ENCODE measurements at regions not wholly inside any gene's neighbourhood (a gene's known extent, or its start where the extent isn't known, plus 50 kb on each side); places are given as distances from the start of the nearest gene placed in this dataset.
A peak's percentile ranks its signal among the peaks of the same experiment; 100 is the strongest.

DNA sequence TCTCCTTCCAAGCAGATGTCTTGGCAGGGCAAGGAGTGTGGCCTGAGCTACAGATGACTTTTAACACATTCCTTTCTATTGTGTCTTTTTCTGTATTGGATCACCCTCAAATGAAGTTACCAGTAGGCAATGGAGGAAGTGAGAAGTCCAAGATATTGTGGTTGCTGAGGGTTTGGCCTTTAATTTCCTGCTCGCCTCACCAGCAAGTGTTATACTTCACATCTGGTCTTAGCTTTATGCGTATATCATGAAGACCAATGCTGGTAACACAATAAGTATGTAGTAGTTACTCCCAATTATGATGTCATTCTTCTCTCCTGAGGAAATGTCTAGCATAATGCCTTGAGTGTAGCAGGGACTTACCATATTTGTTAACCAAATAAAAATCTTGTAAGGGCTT is 179.9 kb downstream of the ZIC1 start:
- no peak for DNase-seq (ENCODE audit: low spot score)

DNA sequence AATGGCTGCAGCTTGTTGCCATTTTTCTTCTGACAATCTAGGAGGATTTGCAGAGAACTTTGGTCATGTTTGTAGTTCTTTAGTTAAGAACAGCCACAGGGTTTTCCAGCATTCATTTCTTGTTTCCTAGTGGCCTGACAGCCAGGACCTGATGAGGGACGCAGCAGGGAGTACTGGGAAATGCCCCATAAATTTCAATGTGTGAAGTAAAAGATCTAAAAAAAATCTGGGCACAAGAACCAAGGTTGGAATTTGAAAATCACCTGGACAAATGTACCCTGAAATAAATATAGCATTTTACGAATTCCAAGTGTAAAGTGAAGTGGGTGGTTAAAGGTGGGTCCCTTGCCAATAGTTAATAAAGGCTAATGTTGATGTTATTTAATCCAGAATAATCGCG is 195.0 kb downstream of the ZIC1 start:
- DNase-seq (ENCODE audit: low spot score): no peak

DNA sequence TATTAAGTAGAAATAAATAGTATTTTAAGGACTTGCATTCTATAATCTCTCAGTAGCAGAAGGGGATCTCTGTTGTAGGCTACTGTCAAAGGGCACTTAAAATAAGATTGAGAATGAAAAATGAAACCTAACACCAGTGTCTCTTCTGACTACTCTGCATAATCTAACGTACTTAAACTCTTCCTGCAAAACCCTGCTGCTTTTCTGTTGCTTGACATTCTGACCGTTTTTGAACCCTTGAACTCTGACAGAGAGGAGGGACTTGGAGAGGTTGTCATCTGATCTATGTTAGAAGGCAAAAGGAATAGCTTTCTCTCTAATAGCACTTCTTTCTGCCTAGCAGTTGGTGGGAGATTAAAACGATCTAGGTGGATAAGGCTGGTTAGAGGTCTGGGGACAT is 204.6 kb downstream of the ZIC1 start:
- DNase-seq (ENCODE audit: low spot score): no peak

DNA sequence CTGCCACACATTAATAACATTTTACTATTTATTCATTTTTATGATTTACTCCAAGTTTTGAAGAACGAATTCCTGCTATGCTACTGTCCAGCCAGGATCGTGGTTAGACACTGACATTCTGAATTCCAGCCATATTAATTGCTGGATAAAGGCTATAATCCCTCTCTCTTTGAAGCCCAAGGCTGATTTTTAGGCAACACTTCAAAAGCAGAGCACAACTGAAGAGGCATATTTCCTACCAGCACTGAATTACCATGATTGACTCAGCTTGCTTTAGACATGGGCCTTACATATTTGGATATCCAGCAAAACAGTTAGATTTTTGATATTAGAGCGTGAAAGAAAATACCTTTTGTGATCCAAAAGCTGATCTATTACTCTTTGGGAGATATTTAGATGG is 205.0 kb downstream of the ZIC1 start:
- DNase-seq (ENCODE audit: low spot score): no peak

DNA sequence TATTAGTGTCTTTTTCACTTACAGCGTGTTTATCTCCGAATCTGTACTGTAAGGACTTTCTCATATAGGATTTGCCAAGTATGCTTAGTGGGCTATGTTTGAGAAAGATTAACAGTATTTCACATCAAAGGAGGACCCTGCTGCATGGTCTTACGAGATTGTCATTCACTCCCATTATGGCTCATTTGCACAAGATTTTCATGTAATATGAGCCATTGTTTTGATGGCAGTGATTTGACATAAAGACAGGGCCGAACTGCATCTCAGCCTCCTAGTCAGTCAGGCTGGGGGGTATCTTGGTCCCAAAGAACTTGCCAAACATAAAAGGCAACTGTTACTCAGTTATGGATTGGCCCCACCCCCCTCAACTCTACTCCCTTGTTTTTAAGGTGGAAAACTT is 205.9 kb downstream of the ZIC1 start:
- no peak for DNase-seq (ENCODE audit: low spot score)

DNA sequence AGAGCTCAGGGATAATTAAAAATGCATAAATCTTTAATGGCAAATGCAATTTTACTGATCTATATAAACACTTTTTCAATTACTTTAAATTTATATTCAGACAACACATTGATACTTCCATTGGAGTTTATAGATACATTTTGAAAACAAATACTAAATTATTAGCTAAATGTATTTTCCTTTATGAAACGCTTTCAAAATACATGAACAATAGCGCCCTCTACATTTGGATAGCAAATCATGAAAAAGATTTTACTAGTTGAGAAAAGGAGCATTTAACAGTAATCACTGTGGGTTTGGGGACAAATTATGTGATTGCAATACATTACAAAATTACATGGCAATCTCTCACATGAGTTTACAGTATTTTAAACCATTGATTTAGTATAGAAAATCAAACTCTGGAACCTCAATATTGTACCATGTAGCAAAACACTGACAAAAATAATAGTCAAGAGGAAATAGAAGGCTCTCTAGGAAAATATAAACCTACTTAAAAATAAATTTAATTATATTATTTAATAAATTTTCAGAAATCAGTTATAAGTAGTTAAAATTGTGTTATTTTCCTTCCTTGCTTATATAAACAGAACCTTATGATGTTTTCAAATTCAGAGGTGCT is 207.9 kb downstream of the ZIC1 start:
- DNase-seq (ENCODE audit: low spot score): peak; percentile 23

DNA sequence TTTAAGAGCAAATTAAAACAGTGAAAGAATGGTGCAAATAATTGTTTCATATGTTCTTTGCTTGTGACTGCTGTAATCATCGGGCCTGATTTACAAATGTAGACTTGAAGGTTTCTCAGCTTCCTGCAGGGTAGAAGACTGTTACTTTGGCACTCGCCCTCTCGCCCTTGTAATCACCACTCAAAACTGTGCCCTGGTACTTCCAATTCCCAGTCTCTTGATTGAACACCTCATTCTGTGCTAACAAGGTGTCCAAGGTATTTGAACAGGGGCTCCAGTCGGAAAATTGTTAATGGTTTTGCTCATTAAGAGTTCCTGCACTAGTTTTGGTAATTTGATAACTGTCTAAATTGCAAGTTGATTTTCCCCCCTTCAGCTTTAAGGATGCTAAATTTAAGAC is 209.5 kb downstream of the ZIC1 start:
- DNase-seq (ENCODE audit: low spot score): no peak

DNA sequence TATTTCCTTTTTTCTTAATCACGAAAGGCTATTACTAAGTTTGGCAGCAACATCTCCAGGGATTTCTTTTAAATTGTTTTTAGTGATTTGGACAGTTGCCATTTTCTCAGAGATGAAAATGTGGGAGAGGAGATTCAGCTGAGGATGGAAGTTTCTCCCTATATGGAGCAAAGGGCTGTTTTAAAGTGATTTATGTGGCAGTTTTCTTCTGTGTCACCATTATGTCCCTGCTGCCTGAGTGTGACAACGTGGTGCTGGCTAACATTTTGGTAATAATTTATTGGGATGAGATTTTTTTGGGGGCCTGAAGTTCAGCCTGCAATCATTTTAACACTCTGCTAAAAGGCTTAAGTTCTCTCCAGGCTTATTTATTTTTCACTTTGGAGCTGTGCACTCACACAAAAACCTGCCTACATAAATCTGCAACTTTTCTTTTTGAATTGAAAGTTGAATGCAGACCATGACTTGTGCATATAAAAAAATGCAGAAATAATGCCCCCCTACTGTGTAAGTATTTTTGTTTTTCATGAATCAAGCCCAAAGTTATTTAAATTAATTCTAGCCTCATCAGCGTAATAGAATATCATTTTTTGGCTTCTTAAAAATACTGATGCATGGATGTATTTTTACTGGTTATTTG is 210.9 kb downstream of the ZIC1 start:
- DNase-seq (ENCODE audit: low spot score): no peak

DNA sequence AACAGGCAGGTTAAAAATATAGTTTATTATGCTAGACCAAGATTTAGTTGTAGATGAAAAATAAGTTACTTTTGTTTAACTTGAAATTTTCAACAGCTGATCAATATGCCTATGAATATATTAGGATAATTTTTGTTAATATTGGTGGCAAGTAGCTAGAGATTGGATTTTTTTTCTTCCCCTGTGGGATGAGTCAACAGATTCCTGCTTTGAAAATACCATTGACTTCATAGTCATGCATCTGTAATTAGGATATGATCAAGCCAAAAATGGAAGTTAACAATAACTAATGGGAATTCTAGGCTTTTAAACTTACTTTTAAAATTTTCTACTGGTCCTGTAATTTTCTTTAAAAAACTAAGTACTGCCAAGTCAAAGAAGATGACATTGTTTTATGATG is 211.7 kb downstream of the ZIC1 start:
- DNase-seq (ENCODE audit: low spot score): no peak

DNA sequence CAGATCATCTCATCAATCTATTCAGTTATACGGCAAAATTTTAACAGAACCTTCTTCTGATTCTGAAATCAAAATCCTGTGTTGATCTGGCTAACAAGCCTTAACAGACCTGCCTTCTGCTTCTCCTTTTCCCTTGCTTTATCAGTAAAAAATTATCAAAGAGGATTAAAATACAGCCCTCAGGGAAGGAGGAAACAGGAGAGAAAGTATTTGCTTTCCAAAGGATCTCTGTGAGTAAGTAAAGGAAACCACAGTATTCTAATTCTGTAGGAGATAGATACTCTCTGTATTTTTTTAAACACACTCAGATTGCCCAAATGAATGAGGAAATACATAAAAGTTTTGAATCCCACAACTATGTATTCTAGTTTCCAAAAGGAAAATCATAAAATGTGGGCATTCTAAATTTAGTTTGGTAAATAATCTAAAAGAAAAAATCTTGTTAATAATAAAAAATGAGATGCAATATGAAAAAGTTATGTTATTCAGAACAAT is 221.8 kb downstream of the ZIC1 start:
- DNase-seq (ENCODE audit: low spot score): no peak

DNA sequence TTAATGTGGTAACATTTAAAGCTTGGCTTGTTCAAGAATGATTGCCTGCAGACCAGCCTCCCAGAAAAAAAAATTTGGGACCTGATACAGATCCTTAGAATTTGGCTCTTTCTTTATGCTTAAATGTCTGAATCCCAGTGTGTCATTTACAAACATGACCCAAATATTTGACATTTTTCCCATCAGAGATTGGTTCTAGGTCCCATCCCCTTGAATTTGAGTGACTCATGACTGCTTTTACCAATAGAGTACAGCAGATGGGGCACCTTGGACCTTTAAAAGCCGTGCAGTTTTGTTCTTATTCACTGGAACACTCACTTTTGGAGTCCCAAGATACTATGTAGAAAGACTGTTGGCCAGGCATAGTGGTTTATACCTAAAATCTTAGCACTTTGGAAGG is 231.6 kb downstream of the ZIC1 start:
- DNase-seq (ENCODE audit: low spot score): no peak

DNA sequence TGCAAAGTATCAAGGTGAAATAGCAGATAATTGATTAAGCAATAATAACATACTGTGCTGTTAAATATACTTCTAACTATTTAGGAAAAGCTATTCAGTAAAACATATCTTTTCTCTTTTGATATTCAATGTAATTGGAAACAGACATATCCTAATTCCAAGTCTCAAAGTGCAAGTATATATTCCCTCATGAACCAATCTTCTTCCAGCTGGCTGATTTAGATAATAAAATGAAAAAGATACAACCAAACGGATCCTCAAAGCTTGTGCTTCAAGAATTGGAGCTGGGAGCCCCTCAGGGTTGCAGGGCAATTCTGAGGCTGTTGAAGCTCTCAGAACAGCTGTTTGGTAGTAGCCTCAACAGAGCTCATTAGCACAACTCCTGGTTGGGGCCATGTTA is 236.6 kb downstream of the ZIC1 start:
- DNase-seq (ENCODE audit: low spot score): no peak

DNA sequence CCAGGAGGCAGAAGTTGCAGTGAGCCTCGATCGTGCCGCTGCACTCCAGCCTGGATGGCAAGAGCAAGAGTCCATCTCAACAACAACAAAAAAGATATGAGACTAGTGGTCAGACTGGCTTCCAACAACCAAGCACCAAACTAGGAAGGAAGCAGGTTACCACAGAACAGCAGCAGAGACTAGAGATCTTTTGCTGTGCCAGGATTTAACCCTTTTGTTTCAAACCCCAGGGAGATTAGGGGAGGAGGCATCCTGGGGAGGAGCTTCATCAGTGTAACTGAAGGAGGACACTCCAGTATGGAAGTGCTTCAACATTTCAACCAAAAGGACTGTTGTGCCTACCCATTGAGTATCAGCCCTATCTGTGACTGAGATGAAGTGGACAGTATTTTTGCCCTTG is 240.3 kb downstream of the ZIC1 start:
- DNase-seq (ENCODE audit: low spot score): no peak

DNA sequence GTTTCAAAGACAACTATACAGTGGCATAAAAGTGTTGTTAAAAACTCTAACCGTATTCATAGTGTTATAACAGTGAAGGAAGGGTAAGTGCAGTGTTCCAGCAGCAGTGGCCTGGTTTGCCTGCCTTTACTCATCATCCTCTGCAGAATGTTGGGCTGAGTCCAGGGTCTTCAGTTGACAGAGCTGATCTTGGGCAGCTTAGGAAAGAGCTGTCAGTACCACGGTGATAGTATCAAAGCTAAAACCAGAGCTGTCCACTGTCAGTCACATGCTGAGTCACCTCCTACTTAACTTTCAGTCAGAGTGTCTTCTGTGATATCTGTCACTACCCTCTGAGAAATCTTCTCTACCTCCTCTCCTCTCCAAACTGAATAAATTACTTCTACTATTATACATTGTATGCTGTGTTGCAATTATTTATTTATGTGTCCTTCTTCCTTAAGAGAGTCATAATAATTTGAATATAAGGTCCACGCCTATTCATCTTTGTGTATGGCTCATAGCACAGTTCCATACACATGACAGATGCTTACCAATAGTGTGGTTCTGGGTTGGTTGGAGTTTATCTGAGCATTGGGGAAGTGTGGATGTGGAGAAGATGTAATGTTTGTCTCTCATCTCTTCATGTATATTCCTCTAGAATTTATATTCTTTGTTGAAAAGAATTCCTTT is 242.1 kb downstream of the ZIC1 start:
- peak; percentile 8 for DNase-seq (ENCODE audit: low spot score)

DNA sequence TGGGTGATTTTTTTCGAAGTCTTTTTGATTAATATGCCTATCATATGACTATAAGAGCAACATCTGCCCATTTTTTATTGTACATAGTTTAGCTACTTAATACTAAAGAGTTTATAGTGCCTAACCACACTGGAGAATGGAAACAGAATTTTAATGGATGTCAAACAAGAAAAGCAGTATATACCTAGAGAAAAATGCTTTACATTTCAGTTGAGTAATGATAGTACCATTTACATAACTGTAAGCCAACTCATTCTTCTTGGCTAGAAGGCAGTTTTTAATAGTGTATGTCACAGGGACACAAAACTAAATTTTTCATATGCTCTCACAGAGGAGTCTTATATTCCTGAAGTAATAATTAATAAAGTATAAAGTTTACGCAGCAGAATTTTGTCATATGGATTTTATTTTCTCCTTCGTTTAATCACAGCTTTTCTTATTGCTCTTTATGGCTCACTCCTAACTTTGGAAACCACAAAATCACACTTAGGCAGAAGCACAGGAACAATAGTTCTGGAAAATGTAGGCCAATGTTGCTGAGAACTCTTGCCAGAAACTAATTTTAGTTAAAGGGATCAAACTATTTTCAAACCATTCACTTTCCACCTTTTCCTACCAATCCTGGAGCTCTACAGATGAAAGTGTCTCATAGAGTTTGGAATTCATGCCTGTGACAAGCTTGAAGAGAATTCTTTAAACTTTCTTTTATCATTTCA is 243.6 kb downstream of the ZIC1 start:
- no peak for DNase-seq (ENCODE audit: low spot score)

DNA sequence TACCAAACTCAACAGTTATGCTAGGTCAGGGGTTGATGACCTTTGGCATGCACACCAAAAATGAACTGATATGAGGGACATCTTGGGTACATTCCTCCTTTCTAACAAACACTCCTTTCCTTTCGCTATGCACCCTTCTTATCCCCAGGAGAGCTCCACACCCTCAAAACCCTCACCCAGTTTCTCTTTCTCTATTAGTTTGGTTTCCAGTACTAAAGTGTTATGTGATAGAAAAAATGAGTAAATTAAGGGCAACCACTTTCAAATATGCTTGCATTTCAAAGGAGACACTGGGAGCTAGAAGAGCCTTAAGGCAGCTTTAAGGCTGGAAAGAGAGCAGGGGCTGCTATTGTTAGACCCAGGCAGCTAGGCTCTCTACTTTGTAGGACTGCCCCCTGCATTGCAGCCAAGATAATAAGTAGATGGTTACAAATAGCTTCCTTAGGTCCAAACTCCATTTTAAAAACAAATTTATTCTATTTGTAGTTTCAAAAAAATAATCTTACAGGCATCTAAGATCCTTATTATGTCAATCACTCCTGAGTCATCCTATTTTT is 244.3 kb downstream of the ZIC1 start:
- DNase-seq (ENCODE audit: low spot score): no peak

DNA sequence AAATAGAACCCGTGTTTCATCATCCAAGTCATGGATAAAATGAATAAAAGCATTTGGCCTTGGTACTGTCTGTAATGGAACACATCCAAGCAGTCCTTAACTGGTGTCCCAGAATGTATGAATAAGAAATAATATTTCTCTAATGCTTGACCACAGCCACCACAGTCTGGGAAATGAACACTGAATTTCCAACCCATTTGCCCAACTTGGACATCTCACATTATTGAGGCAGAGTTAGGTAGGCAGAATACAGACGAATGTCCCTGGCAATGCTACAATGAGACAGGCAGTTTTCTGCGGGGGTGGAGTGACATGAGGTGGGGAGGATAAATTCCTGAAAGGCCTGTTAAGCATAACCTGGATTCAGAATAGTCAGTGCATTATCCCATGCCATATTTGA is 245.7 kb downstream of the ZIC1 start:
- no peak for DNase-seq (ENCODE audit: low spot score)

DNA sequence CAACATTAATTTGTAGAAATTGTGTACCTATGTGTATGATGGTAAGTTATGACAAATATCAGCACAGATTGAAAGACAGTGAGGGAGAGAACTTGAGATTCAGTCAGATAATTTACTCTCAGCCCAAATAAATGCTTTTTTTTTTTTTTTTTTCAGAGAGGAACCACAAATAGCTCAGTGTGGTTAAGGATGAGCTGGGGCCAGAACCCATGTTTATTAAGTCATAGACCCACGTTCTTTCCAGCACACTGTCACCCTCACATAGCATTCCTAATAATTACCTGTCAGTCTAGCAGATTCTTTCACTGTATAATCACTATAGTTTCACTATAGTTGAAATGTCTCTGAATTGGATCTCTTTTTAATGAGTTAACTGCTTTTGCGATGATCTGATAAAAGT is 246.1 kb downstream of the ZIC1 start:
- no peak for DNase-seq (ENCODE audit: low spot score)

DNA sequence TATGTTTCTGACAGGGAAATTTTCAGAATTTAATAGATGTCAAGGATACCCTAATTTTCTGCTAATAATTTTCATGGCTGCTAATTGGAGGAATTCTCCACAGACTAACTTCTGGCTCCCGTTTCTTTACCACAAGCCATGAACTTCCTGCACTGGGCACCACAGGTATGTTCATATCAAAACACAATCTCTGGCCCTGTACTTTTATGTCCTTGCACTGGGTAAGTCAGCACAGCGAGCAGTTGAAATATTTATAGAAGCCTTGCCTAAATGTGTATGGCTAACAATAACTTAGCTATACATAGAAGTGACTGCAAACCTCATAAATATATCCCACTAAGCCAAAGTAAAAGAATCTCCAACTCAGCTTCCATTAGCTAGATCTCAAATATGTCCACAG is 246.9 kb downstream of the ZIC1 start:
- peak; percentile 10 for DNase-seq (ENCODE audit: low spot score)

DNA sequence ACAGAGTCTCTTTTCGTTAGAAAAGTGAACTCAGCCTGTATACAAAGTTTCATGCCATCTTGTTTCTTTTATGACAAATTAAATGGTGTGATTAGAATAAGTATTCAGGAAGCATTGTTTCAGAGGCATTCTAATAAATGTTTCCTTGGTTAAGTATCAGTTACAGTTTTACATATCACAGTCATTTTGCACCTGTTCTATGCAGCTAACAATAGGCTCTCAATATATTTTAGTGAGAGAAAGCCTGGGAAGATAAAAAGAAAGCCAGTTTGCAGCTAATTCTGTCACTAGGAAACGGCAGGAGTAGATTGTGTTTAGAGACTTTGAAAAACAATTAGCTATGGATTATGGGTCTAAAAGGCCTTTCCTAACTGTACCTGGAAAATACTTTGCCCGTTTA is 252.8 kb downstream of the ZIC1 start:
- no peak for DNase-seq (ENCODE audit: low spot score)

DNA sequence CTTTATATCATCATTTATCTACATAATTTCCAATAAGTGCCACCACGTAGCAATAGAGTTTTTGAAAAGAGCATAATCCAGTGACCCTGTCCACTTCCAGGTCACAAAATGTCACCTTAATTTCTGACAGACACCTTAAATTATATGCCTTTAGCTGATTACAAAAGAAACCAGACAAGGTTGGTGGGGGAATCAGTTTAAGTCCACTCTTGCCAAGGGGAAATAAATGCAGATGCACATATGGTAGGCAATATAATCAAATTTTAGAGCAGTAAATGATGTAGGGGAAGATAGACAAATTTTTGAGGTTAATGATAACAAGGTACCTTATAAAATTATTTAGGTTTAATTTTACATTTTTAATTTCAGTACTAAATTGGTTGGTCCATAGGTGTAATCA is 253.5 kb downstream of the ZIC1 start:
- DNase-seq (ENCODE audit: low spot score): no peak

DNA sequence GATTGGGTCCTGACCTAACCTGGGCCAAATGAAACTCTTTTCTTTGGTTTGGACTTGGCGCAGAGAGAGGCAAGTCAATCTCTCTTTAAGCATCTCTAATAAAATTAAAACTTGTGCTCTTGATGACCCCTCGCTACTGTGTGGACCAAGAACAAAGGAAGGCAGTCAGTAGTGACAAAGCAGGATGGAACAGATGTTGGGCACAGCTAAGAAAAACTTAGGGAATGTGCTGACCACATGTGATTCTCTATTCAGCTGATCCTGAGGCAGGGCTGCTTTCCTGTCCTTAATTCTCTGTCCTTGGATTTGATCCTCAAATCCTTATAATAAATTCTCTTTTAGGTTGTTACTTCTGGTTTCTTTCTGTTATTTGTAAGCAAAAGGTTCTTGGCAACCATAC is 259.9 kb downstream of the ZIC1 start:
- no peak for DNase-seq (ENCODE audit: low spot score)

All from A172 (cell line).